GM19452 (cell line): ENCODE measurements at regions not wholly inside any gene's neighbourhood (a gene's known extent, or its start where the extent isn't known, plus 50 kb on each side); places are given as distances from the start of the nearest gene placed in this dataset.
"Not testable (repeated sequence)": the region's sequence is repeated elsewhere in the genome, so short reads cannot be mapped to it uniquely, and the experiment has no call there.

Experiments used
- ATAC-seq: cut with Tn5 transposase; IDR thresholded peaks from one replicate; pipeline ENCODE4 v1.9.1; 2021; ENCODE audit not compliant: unreplicated experiment

DNA sequence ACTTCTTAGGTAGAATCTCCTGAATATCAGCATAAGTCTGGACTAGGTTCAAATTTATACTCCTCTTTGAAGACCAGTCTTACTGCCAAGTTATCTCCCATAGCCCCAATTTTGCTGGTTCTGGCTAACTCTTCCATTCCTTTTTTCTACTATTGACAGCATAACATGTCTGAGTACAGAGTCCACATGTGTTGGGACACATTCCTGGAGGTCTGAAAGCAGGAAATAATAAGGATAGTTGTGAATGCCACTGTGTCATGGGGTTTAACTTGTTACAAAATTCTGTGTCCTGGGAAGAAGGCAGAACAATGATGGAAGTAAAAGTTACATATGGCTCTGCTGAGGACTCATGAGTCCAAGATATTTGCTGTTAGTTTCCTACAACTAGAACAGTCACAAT lies 57.4 kb upstream of the ZBTB20 start:
- ATAC-seq = no peak

DNA sequence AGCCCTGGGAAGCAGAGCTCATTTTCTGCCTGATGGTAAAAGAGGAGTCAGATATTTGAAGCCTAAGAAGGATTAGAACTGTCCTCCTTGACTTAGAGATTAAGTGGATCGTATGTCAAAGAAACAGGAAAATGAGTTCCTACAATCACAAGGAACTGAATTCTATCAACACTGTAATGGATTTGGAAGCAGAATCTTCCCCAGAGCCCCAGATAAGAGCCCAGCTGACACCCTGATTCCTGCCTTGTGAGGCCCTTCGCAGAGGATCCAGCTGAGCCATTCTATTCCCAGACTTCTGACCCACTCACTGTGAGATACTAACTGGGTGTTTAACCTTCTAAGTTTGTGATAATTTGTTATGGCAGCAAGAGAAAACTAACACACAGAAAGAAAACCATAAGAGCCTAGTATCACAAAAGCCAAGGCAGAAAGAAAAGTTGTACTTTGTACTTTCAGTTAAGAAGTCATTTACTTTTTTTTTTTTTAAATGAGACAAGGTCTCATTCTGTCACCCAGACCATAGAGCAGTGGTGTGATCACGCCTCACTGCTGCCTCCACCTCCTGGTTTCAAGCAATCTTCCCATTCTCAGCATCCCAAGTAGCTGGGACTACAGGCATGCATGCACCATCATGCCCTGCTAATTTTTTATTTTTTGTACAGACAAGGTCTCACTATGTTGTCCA lies 61.1 kb upstream of the ZBTB20 start:
- no peak for ATAC-seq

DNA sequence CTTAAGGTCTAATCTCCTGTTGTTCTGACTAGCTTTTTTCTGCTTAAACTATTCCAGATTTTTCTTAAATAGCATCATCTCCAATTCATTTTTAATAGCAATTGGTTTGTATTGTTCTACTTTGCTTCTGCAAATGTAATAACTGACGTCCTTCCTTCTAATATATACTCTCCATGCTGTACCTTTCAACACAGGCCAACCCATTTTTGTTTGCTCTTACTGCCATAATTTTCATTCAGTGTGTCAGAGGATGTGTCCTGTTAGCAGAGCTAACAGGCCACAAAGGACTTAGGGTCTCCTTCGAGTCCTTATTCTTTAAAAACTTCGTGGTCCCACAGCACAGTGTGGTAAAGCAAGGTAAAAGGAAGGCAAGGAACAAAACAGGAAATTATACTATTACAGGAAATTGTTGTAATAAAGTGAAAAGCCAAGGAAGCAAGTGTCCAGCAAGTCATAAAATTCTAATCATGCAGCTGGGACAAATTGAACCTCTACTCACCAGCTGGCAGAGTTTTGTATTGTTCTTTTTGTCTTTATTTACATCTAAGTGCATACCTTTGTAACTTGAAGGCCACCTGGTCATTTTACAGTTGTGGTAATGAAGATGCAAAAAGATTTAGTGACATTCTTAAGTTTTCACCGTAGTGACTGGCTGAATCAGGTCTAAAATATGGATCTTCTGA lies 64.9 kb upstream of the ZBTB20 start:
- ATAC-seq = no peak

DNA sequence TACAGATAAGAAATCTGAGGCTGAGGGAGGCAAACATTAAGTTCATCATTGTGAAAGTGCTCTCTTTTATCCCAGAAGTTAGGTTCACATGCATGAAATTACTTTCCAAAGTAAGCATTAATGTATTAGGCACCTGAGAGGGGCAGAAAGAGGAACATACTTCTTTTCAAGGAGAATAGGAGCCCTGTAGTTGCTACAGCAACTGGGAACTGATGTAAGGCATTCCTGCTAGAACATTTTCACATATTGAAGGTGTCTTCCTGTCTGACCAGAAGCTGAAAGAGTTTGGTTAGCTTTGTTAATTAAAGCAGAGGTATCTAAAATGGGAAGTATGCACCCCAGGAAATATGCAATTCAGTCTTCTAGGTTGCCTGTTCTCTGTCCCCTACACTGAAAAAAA lies 65.5 kb upstream of the ZBTB20 start:
- no peak for ATAC-seq

DNA sequence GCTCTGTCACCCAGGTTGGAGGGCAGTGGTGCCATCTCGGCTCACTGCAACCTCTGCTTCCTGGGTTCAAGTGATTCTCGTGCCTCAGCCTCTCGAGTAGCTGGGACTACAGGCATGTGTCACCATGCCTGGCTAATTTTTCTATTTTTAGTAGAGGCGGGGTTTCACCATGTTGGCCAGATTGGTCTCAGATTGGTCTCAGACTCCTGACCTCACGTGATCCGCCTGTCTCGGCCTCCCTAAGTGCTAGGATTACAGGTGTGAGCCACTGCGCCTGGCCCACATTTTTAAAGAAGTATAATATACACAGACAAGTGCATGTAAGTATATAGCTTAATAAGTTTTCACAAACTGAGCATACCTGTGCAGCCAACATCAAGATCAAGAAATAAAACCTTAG lies 66.0 kb upstream of the ZBTB20 start:
- not testable (repeated sequence) for ATAC-seq

DNA sequence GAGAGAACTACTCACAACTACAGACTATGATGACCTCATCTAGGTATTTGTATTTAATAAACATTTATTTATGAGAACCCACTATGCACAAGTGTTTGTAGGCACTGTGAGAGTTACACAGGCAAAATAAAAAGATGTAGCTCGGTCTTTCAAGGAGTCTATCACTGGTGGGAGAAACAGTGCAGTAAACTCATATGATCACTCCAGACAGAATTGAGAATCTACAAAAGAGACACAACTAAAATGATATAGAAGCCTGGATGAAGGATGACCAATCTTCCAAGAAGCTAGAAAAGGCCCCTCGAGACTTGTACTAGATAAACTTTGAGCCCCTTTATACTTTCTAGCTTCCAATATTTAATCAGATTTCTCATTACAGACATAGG lies 70.2 kb upstream of the ZBTB20 start:
- no peak for ATAC-seq

DNA sequence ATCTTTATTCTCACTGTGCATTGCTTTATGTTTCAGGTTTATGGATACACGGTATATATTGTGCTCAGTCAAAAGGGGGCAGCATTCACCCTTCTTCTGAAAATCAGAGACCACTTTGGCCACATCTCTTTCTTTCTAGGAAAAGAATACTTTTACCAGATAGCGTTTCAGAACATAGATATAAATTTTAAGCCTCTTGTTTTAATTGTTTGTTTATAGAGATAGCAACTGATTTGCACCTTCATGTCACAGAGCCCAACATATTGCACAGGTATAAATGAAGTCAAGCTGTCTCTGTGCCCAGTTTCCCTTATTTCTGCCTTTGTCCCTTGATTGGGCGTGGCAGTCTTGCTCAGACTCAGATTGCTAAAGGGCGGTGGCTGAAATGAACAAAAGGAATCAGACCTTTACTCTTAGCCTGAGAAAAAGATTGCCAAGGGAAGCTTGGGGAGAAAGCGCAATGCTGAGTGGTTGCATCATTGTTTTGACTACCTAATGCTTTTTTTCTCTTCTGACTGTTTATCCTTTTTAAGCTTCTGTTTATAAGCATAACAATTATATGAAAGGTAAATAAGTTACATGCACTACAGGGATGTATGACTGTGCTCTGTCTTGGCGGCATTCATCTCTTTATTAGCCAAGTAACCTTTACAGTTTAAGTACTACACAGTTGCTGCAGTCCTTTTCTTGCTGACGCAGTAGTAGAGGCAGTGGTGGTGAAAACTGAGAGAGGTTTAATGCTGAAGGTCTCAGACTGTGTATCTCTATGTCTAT lies 70.8 kb upstream of the ZBTB20 start:
- no peak for ATAC-seq

DNA sequence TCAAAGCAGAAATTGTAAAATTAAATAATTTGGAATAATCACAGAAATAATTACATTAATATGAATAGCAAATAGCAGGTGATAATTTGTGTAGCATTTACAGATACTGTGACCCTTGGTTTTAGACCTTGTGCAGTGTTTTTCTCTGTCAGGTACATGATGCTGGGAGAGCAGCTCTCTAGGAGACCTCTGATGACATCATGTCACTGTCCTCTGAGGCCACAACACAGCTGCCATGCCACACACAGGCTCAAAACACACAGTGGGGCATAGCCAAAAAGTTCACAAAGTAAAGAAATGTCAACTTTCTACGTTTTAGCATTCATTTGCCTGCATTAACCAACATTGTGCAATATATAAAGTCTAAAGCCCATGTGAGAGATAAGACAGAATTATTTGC lies 71.8 kb upstream of the ZBTB20 start:
- no peak for ATAC-seq

DNA sequence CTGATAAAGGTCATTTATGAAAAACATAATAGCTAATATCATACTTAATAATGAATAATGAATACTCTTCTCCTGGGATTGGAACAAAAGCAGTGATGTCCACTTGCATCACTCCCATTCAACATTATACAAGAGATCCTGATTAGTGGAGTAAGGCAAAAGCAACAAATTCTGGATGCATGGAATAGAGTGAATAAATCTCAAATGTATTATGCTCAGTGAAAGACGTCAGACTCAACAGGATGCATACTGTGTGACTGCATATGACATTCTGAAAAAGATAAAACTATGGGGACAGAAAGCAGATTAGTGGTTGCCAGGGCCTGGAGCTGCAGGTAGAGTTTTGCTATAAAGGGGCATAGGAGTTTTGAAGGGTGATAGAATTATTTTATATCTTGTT lies 77.6 kb upstream of the ZBTB20 start:
- ATAC-seq = no peak

DNA sequence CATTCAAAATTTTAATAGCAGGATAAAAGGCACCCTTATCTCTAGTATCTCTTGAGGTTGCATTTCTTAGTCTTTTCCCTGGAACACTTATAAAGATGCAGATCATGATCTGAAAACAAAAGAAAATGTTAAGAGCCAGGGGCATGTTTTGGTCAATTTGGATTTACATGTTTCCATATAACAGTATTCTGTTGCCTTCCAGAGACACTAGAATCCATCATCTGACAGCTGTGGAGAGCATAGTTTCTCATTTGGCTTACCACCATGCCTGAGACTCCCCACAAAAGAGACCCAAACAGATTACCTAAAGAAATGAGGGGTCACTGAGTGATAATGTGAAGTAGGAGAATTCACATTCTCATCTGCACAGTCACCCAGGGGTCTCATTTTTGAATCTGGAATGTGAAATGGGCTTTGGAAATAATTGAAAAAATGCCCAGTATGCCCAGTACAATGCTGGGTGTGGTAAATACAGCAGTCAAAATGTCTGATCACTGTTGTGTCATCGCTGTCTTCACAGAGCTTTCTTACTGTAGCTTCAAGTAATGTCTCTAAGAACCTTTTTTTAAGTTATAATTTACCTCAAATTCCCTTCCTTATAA lies 79.9 kb upstream of the ZBTB20 start:
- ATAC-seq = no peak

DNA sequence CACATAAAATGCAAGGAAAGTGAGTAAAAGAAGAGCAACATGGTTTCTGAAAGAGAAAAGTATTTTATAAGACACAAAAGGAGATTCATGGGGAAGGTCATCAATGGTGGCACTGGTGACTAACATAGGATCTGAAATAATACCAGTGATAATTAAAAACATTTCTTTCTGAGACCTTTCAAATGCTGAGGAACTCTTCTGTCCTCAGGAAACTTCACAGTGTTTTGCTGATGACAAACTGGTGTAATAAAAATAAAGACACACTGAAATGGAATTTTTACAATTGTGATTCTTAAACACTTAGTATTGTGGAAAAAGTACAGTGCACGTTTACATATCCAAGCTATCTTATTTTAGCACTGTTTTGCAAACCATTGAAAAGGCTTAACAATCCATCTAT lies 80.4 kb upstream of the ZBTB20 start:
- no peak for ATAC-seq

DNA sequence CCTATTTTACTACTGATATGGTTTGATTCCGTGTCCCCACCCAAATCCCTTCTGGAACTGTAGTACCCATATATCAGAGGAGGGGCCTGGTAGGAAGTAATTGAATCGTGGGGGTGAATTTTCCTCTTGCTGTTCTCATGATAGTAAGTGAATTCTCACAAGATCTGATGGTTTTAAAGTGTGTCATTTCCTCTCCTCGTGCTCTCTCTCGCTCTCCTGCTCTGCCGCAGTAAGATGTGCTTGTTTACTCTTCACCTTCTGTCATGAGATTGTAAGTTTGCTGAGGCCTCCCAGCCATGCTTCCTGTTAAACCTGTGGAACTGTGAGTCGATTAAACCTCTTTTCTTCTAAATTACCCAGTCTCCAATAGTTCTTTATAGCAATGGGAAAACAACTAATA lies 81.2 kb upstream of the ZBTB20 start:
- ATAC-seq = no peak

DNA sequence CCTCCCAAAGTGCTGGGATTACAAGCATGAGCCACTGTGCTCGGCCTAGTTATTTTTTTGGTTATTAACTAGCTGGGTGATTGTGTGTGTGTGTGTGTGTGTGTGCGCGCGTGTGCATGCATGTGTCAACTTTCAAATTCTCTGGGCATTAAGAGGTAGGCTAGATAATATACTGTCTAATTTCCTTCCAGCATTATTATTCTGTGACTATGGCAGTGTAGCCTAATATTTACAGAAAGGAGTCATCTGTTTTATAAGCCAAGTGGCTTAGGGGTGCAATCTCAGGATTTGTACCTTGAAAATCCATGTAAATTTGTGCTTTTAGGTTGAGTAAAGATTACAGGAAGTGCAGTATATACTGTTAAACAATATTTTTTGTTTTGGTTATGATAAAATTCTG lies 85.1 kb upstream of the ZBTB20 start:
- no peak for ATAC-seq

DNA sequence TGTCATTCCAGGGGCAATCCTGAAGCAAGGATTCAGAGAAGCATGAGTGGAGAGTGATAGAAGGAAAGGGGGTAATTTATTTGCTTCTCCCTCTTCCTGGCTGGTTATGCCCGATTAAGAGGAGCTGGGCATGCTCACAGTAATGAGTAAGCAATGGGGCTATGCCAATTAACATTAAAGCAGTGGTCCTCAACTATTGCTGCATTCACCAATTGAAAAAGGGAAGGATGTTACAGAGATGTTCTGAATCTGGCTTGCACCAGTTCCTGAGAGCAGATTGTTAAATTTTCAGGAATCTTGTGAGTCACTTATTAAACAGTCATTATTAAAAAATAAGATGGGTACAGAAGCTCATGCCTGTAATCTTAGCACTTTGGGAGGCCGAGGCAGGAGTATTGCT lies 85.9 kb upstream of the ZBTB20 start:
- ATAC-seq = no peak

DNA sequence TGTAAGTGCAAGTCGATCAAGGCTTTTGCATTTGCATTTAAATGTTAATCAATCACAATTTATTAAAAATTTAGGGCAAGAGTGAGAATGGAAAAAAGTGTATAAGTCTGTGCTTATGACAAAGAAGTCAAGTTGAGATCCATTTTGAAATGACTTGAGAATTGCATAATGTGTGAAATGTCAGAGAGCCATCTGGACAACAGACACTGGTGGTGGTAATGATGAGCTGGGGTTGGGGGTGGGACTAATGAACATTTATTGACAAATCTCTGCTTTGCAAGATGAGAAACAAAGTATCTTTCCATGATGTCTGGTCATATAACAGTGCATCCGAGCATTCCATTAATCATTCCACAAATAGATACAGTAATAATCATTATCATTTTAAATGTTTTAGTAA lies 89.4 kb upstream of the ZBTB20 start:
- no peak for ATAC-seq

DNA sequence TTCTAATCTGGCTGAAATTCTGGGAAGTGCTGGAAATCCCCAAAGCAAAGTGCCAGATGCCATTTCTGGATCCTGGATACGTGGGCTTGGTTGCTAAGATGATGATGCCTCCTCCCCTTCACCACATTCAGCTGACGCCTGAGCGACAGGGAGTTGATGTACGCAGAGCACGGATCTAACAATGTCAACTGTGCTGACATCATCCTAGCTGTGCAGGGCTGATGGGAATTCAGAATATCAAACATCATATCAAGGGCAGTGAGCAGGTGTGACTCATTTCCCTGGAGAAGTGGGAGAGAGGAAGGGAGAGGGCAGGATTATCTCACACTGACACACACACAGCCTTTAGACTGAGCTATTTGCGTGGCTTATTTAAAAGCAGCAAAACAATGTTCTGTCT lies 92.6 kb upstream of the ZBTB20 start:
- no peak for ATAC-seq

DNA sequence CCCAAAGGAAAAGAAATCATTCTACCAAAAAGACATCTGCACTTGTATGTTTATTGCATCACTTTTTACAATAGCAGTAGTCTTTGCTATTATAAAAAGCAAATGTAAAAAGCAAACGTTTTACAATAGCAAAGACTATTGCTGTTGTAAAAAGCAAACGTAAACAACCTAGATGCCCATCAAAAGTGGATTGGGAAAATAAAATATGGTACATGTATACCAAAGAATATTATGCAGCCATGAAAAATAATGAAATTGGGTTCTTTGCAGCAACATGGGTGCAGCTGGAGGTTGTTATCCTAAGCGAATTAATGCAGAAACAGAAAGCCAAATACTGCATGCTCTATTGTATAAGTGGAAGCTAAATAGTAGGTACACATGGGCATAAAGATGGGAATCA lies 97.3 kb upstream of the ZBTB20 start:
- no peak for ATAC-seq

DNA sequence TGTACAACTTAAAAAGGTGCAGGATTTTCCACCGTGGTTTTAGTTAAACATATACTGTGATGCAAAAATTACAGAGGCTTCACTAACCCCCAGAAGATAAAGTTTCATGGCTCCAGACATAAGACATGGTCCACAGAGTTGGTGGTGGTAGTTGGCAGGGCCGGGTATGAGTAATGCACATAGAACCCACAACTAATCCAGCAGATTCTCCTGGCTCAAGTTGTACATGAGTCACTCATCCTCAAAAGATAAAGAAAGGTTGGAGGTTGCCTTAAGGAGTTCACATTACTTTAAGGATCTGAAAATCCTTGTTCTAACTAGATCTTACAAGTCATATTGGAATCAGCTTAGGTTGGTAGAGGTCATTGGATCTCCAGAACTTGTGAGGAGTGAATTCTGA lies 98.3 kb upstream of the ZBTB20 start:
- no peak for ATAC-seq

DNA sequence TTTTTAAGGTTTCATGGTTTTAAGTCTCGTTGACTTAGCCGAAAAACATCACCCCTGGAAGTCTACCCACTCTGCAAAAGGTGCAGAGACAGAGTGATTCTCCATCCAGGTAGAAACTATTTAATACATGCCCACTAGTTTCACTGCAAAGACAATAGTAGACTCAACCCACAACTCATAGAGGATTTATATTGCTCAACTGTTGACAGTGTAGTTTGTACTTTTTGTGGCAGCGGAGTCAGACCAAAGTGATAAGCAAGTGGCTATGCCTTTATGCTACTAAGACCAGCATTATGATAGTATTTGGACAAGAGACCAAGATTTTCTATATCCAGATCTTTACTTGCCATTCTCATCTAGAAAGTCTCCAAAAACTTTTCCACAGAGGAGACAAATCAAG lies 98.8 kb upstream of the ZBTB20 start:
- no peak for ATAC-seq

DNA sequence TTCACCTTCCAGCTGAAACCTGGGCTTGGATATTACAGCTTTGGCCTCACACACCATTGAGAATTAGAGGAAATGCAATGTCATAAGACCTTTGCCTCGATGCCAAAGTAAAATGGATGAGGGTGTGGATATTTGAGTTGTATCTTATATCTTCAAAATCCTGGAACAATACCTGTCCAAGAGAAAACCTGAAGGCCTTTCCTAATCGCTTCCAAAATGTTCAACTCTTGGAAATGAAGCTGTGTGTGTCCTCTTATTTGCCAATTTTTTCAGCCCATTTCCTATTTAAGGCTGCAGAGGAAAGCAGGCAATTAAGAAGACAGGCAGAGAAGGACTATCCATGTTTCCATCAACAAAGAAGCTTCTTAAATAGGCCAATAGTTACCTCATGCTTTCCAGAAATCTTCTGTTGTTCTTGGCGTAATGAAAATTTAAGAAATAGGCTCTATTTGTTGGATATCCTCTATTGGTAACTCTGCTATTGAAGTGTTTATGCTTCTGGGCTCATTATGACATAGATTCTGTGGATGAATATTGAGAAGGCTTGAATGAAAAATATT lies 99.5 kb upstream of the ZBTB20 start:
- ATAC-seq = no peak

DNA sequence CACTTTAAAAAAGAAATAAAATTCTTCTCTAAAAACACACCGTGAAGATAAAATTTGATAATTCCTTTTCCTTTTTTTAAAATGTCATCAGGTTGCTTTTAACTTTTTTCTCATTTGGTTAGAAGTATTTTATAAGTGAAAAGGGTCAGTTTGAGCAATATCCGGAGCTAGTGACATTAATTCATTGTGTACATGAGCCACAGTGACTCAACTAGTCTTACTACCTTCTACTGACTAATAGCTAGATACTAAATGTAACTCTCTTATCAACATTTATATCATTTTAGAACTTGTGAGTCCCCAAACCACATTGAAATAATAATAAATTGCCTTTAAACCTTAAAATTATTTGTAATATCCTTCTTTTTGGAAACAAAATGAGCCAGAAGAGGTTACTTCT lies 101.2 kb upstream of the ZBTB20 start:
- no peak for ATAC-seq

DNA sequence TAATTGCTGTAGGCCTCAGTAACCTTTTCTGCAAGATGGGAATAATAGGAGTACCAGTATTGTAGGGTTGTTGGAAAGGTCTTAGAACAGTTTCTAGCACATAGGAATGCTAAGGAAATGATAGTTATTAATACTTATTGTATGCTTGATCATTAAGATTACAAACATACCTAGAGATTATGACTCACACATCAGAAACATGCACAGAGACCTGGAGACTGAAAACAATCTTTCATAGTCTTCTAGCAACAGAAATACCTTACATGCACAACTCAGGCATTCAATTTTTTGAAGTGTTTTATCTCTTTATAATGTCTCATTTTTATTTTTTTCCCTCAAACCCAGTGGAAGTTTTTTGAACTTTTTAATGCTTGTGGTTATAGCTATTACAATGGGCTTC lies 104.4 kb upstream of the ZBTB20 start:
- ATAC-seq = no peak
